ENCODE measurements at regions not wholly inside any gene's neighbourhood (a gene's known extent, or its start where the extent isn't known, plus 50 kb on each side); places are given as distances from the start of the nearest gene placed in this dataset.

GRCh38 chr15:69849232-69849610 is 248.5 kb downstream of the TLE3 start:
- TF ChIP-seq, protein P1, sequence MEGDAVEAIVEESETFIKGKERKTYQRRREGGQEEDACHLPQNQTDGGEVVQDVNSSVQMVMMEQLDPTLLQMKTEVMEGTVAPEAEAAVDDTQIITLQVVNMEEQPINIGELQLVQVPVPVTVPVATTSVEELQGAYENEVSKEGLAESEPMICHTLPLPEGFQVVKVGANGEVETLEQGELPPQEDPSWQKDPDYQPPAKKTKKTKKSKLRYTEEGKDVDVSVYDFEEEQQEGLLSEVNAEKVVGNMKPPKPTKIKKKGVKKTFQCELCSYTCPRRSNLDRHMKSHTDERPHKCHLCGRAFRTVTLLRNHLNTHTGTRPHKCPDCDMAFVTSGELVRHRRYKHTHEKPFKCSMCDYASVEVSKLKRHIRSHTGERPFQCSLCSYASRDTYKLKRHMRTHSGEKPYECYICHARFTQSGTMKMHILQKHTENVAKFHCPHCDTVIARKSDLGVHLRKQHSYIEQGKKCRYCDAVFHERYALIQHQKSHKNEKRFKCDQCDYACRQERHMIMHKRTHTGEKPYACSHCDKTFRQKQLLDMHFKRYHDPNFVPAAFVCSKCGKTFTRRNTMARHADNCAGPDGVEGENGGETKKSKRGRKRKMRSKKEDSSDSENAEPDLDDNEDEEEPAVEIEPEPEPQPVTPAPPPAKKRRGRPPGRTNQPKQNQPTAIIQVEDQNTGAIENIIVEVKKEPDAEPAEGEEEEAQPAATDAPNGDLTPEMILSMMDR (IDR thresholded peaks at IDR 0.05): no peak
- no peak for TF ChIP-seq EP300 (IDR thresholded peaks at IDR 0.05)
- TF ChIP-seq POLR2A (IDR thresholded peaks at IDR 0.05; ENCODE audit: low read length): no peak
- TF ChIP-seq ZFP36 (IDR thresholded peaks at IDR 0.05; ENCODE audit: borderline replicate concordance, partially characterized antibody): no peak
- TF ChIP-seq CHD2 (IDR thresholded peaks at IDR 0.05; ENCODE audit: low read length, partially characterized antibody): no peak
